ENCODE measurements at regions not wholly inside any gene's neighbourhood (a gene's known extent, or its start where the extent isn't known, plus 50 kb on each side); places are given as distances from the start of the nearest gene placed in this dataset.

- intact Hi-C loops (cut with micrococcal nuclease) (no loop called here), in situ Hi-C loops (cut with MboI) (no loop called here)
- Histone ChIP-seq H3K4me2 (ENCODE audit: insufficient read depth, low read length) (no peak overlapping the region), H3K4me3 (no peak overlapping the region), H3K4me1 (replicated peaks in 1 of 2; ENCODE audit: control insufficient read depth in 2 of 2, insufficient read depth in 2 of 2, low read length in 2 of 2) (no peaks in the 10 kb centered on the region), H3K9me1 (ENCODE audit: control insufficient read depth, insufficient read depth, low read length) (no peaks in the 10 kb centered on the region), H3K27me3 (ENCODE audit: control insufficient read depth in 2 of 2, insufficient read depth in 2 of 2, low read length in 2 of 2) (no peaks in the 10 kb centered on the region), H4K20me1 (replicated peaks; ENCODE audit: control insufficient read depth, insufficient read depth, low read length) (no peaks in the 10 kb centered on the region), H3K9me3 (replicated peaks; ENCODE audit: control insufficient read depth, insufficient read depth, low read depth, low read length) (no peaks in the 10 kb centered on the region), H3K79me2 (ENCODE audit: control insufficient read depth, insufficient read depth, low read length) (no peaks in the 10 kb centered on the region), H3K36me3 (ENCODE audit: control insufficient read depth, insufficient read depth, low read length) (no peaks in the 10 kb centered on the region), H2AFZ (ENCODE audit: low read depth, low read length) (no peak overlapping the region), H3K9ac (ENCODE audit: insufficient read depth in 1 of 2, low read depth in 2 of 2, low read length in 2 of 2) (no peak overlapping the region), H3K27ac (ENCODE audit: extremely low read depth, low read depth, low read length) (no peak overlapping the region)
- CTCF ChIA-PET (ENCODE audit: low intra/inter-chr PET ratio) = no interaction called here
- POLR2A ChIA-PET = interaction anchor here (0.5 kb wide), 1 partner anchor 436 kb away, joined by 5 read pairs; no protein-coding TSS in a partner anchor
- ATAC-seq = no peak
- WGBS (ENCODE audit: insufficient coverage, low coverage, missing lambda C conversion rate) = 2% methylated on average over 6 of the region's 6 CpGs
- BruUV-seq (replicated peaks) = no TSS peak
- DNase-seq (ENCODE audit: extremely low read depth in 1 of 4, low spot score in 3 of 4) = no peak
- no peak for FAIRE-seq
- no peak for TF ChIP-seq SIN3A (IDR thresholded peaks at IDR 0.05; ENCODE audit: borderline replicate concordance in 2 of 2, control insufficient read depth in 1 of 2, low read depth in 2 of 2, low read length in 2 of 2)
- no peak for TF ChIP-seq PKNOX1 (IDR thresholded peaks at IDR 0.05)
- no peak for TF ChIP-seq CHD2 (IDR thresholded peaks at IDR 0.05; ENCODE audit: low read depth, low read length)
- TF ChIP-seq E4F1 (CRISPR knock-in tag; IDR thresholded peaks at IDR 0.05; ENCODE audit: borderline replicate concordance) = no peak
- TF ChIP-seq ZNF41 (CRISPR knock-in tag; conservative IDR thresholded peaks at IDR 0.05) = no peak
- TF ChIP-seq FOXP4 (CRISPR knock-in tag; IDR thresholded peaks at IDR 0.05; ENCODE audit: borderline replicate concordance) = no peak
- no peak for TF ChIP-seq TRIM24 (IDR thresholded peaks at IDR 0.05)
Measured at GRCh38 chr15:93649691-93650235, 560.8 kb upstream of the RGMA start.

Data from K562 (cell line).